Medulla oblongata (tissue), 1 donor: ENCODE measurements at regions not wholly inside any gene's neighbourhood (a gene's known extent, or its start where the extent isn't known, plus 50 kb on each side); places are given as distances from the start of the nearest gene placed in this dataset.
"Not testable (repeated sequence)": the region's sequence is repeated elsewhere in the genome, so short reads cannot be mapped to it uniquely, and the experiment has no call there.

Experiments used
- DNase-seq: peaks from one replicate; pipeline ENCODE4 v3.0.0-alpha.2; 2015; ENCODE audit errors: extremely low spot score

DNA sequence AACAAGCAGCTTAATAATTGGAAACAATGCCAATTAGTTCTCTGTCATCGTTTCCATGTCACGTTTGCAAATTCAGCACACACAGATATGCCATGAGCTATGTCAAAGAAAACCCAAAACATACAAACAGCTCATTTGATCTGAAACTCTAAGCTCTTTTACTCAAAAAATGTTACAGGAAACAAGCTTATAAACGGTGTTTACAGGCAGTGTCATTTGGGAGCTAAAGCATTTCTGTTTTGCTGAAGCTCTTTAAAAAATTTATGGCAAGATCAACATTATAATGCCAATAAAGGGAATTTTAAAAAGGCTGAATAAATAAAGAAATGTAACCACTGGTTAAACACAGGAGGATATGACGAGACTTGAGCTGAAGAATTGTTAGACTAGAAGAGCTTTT, 94.0 kb upstream of the HS3ST2 start:
- DNase-seq = no peak

DNA sequence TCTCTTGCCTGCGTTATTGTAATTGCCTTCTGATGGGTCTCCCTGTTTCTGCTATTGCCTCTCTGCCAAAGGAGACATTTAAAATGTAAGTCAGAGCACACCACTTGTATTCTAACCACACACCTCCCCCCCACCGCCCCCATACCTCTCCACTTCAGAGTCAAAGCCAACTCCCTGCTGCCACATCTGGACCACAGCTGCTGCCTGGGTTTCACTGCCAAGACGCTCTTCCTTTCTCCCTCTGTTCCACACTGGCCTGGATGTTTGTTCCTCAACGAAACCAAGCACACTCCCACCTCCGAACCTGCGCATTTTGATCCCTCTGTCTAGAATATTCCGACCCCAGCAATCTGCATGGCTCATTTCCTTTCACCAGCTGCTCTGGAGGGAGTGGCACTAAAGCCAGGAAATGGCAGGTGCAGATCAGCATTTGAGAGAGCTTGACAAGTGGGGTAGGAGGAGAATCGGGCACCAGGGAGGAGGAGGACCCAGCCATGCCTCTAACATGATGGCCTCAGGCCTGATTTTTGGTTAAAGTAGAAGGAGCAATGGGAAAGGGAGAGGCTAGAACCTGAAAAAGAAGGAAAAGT, 92.4 kb upstream of the HS3ST2 start:
- DNase-seq = no peak

DNA sequence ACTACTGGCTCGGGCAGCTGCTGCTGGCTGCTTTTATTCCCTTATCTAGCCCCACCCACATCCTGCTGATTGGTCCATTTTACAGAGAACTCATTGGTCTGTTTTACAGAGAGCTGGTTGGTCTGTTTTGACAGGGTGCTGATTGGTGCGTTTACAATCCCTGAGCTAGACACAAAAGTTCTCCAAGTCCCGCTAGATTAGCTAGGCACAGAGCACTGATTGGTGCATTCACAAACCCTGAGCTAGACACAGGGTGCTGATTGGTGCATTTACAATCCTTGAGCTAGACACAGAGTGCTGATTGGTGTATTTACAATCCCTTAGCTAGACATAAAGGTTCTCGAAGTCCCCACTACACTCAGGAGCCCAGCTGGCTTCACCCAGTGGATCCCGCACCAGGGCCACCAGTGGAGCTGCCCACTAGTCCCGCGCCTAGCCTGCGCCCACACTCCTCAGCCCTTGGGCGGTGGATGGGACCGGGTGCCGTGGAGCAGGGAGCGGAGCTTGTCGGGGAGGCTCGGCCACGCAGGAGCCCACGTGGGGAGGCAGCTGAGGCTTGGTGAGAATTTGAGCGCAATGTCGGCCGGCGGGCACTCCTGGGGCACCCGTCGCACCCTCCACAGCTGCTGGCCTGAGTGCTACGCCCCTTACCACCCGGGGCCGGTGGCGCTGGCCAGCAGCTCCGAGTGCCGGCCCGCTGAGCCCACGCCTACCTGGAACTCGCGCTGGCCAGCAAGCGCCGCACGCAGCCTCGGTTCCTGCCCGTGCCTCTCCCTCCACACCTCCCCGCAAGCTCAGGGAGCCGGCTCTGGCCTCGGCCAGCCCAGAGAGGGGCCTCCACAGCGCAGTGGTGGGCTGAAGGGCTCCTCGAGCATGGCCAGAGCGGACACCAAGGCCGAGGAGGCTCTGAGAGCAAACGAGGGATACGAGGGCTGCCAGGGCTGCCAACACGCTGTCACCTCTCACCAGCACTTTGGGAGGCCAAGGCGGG, 91.1 kb upstream of the HS3ST2 start:
- not testable (repeated sequence) for DNase-seq

DNA sequence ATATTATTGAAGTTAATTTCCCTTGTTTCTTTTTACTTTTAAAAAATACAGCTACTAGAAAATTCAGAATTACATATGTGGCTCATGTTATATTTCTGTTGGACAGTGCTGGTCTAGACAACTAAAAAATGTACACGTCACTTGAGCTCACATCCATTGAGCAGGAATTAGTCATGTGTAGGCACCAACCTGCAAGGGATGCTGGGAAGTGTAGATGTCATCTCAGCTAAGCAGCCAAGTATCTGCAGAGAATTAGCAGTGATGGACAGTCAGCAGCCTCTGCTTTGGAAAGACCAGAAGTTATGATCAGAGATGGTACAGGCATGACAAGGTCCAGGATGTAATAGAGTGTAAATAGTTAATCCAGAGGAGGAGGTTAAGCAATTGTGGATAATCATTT, 87.1 kb upstream of the HS3ST2 start:
- no peak for DNase-seq

DNA sequence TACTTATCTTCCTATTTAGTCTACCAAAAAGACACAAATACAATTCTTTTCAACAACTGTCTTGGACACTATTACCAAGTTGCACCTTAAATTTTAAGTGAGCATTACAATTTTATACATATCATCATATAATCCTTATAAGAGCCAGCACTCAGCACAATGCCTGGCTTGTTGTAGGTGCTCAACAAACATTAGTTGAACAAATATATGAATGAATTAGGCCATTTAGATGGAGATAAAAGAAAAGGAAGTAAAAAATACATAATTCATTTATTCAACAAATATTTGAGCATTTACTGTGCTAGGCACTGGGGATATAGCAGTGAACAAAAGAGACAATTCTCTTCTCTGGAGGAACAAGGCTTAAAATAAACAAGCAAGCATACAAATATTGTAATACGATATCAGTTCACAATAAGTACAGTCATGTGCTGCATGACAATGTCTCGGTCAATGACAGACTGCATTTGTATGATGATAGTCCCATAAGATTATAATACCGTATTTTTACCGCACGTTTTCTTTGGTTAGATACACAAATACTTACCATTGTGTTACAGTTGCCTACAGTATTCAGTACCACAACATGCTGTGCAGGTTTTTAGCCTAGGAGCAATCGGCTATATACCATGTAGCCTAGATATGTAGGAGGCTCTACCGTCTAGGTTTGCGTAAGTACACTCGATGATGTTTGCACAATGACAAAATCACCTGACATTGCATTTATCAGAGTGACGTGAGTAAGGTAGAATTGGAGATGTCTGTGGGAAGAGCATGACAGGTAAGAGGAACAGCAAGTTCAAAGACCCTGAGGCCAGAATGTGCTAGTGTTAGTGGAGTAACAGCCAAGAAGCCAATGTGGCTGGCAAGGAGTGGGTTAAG, 86.4 kb upstream of the HS3ST2 start:
- no peak for DNase-seq

DNA sequence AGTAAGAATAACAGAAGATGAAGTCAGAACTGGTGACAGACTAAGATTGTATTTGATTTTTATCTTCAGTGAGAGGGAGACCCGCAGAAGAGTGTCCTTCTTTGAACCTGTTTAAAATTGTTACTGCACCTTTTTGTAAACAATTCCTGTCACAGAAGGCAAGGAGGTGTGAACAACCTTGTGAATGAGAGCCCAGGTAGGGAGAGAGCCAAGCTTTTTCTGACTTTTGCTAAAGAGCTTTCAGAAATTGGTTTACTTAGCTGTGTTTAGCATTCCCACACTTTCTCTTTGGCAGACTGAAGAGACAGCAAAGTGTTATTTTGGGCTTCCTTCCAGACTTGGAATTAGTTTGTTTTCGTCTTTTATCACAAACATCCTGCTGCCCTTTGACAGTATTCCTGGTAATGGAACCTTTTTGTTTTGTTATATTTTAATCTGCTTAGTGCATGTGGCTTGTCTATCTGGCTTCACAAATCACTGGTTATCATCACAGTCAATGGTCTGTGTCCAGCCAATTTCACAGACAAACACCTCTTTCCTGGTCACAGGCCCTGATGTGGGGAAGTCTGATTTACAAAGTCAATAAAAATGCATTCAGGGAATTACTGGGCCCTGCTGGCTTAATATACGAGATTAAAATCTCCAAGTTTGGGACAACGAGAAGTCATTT, 85.7 kb upstream of the HS3ST2 start:
- peak; percentile 4 for DNase-seq

DNA sequence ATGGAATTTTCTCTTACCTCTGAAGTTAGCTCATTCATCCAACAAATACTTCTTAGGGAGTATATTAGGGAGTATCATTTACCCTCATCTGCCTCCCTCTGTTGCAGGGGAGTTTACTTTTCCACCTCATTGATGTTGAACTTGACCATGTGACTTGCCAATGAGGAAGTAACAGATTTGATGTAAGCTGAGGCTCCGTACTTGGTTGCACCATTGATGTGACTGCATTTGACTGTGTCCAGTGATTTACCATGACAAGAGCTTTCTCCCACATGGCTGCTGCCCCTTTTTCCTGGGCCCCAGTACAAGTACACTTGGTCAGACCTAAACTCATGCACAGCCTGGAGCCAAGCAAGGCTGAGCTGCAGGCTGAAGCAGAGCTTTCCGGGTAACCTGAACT, 81.6 kb upstream of the HS3ST2 start:
- DNase-seq = no peak

DNA sequence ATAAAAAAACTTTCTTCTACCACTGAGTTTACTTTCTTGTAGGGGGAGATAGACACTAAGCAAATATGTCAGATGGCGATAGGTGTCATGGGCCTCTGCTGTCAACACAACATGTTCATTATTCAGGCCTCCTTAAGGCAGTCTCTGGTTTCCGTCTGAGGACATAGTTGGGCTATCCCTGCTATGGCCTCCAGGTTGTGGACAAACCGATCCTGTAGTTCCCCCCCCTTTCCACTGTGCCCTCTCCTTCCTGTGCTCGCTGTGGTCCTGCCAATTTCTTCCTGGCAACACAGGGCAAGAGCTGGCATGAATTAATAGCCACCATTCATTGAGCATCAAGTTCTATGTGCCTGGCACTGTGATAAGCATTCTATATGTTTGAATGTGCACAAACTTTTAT, 81.0 kb upstream of the HS3ST2 start:
- no peak for DNase-seq

DNA sequence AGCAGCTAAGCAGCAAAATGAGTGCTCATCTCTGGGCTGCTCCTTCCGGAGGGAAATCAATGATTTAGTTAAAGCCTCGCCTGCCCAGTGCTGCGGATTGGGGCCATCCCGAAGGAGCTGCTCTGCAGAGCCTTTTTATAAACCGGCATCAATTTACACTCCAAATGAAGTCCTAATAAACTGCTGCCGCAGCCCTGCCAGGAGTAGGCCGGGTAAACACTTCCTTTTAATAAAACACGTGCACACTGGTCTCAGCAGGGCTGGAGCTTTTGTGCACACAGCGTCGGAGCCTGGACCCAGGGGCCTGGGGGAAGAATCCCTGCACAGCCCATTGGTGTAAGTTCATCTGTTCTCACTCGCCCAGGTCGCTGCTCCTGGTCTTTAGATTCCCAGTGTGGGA, 79.6 kb upstream of the HS3ST2 start:
- no peak for DNase-seq

DNA sequence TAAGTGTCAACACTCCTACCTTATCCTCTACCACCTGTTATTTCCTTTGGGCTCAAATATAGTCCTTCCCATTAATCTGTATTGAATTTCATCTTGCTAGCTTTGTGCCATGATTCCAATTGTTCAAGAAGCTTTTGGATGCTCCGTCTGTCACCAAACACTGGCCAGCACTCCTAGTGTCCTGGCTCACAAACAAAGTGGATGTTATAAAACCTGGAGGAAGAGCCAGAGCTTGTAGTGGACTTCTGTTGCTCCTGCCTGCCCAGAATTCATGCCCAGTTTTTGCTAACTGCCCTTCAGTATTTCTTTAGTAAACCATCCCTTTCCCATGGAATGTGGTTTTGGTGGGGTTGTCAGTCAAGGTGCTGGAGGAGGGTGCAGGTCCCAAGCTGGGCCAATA, 77.2 kb upstream of the HS3ST2 start:
- DNase-seq = peak; percentile 2

DNA sequence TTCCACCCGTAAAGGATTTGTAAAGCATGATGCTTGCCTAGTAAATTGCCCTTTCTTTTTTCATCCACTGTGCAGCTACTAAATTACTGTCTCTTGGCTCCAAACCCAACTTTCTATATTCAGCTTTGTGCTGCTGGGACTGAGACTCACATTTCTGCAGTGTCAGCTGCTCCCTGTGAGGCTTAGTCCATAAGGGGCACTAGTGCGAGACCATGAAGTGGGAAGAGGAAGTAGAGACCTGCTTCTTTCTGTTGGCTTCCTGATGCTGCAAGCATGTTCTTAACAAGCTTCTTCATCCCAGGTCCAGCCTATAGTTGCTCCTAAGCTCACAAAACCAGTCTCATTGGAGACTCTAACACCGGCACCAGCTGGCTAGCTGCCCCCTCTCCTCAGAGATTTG, 74.9 kb upstream of the HS3ST2 start:
- peak; percentile 80 for DNase-seq

DNA sequence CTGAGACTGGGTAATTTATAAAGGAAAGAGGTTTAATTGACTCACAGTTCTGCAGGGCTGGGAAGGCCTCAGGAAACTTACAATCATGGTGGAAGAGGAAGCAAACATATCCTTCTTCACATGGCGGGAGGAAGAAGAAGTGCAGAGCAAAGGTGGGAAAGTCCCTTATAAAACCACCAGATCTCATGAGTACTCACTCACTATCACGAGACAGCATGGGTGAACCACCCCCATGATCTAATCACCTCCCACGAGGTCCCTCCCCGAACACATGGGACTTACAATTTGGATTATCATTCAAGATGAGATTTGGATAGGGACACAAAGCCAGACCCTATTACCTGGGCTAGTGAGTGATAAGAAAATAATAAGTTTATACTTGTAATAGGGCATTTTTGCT, 70.6 kb upstream of the HS3ST2 start:
- no peak for DNase-seq

DNA sequence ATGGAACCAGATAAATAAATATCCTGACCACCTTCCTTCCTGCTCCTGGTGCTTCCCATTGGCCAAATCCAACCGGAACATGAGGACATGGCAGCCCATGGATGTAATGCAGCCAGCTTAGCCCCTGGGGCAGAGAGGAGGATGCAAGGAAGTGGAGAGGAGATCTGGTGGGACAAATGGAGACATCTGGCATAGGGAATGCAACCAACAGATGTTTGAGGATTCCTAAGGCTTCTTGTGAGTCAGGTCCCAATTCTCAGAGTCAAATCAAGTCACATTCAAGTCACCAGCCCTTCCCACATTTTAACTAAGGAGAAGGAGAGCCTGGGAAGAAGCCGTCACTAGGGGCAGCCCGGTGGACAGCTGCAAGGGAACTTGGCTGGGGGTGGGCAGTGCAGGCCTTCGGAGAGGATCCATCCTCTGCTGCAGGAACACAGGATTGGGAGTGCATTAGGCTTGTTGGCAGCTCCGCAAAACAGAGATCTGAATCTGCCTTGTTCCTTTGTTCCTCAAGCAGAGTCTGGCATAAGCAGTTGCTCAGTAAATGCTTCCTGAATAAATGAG, 62.8 kb upstream of the HS3ST2 start:
- no peak for DNase-seq

DNA sequence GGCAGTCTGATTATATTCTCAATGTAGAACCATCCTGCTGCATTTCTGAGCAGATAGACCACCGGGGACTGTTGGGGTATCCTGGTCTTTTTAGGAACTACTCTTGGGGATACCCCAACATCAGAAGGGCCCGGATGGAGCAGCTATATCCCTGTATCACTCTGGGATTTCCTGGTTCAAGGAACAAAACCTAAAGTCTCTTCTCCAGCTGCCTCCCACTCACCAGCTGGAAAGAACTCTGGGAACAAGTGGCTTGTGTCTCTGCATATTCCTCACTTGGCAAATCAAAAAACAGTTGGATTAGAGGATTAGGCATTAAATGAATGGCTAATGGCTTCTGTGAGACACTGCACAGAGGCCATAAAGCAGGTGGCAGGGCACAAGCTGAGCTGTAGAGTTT, 62.3 kb upstream of the HS3ST2 start:
- DNase-seq = no peak

DNA sequence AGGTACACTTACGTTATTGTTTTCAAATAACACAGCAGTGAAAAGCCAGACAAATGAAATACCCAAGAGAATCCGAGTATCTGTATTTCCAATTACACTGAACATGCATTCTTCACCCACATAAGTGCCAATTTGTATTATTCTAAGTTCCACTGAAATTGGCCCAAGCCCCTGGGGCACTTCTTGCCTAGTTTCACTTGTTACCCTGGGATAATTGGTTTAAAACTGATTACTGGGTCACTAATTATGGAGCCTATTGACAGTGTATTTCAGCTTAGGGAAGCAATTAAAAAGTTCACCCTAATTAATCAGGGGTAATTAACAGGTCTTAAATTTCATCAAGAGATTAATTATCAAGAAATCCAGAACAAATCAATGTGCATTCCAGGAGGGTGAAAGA, 60.5 kb upstream of the HS3ST2 start:
- DNase-seq = no peak

DNA sequence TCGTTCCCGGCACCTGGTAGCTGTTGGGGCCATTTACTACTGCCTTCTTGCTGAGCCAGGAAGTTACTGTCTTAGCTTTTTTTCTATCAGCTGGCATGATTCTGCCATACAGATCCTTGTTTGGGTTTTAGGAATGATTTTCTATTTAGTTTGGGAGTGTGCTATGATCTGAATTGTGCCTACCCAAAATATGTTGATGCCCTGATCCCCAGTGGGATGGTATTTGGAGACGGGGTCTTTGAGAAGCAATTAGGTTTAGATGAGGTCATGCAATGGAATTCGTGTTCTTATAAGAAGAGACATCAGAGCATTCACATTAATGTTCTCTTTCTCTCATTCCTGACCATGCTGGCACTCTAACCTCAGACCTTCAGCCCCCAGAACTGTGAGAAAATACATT, 59.4 kb upstream of the HS3ST2 start:
- DNase-seq = no peak

DNA sequence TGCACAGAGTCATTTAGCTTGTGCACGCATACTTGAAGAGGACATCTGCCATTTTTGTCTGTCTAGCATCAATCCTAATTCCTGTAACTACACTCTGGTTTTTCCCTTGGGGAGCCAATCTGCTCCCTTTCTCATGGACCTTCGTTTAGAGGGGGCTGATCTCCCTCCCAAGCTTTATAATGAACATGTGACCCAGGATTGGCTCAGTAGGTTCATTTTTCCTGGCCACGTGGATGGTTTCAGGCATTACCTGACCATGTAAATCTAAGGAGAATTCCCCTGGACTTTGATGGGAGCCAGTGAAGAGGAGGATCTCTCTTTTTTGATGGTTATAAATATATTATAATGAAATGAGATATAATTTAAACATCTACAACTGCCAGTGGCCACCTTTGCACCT, 56.8 kb upstream of the HS3ST2 start:
- DNase-seq = no peak

DNA sequence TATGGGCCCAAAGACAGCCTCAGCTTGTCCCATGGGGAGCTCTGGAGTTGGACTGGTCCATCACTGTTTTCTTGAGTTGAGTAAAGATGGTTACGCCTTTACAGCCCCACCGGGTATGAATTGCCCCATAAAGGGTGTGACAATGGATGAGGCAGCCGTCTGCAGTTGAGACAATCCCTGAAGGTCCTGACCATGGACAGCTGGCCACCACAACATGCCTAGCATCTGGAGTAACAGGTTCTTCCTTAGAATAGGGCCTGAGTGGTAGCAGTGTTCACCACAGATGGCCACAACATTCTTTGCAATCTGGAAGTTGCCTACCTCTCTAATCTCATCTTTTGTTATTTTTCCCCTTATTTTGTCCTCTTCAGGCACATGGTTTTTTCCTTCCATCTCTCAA, 51.5 kb upstream of the HS3ST2 start:
- no peak for DNase-seq

DNA sequence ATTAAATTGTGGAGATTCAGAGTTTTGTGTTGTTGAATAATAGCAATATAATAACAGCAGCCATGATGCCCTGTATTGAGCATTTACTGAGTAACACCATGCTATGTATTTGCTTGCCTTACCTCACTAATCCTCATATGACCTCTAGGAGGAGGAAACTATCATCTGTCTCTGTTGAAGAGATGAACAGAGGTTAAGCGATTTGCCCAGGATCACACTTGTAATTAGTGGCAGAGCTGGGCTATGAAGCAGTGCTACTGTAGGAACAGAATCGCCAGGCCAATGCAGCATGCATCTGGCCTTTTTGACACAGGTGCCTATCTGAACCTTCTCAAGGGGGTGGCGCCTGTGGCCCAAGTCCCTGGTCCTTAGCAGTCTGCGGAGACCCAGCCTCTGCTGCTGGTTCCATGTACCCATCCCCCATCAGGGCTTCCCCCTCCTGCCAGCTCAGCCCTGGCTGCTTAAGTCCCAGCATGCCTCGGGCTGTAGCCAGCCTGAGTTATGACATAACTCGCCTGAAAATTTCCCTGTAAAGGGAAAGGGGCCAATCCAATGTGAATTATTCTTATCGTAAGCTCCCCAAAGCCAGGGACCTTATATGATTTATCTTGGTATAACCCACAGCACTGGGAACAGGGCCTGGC, 50.4 kb upstream of the HS3ST2 start:
- DNase-seq = no peak
